ENCODE measurements at regions not wholly inside any gene's neighbourhood (a gene's known extent, or its start where the extent isn't known, plus 50 kb on each side); places are given as distances from the start of the nearest gene placed in this dataset.

DNA sequence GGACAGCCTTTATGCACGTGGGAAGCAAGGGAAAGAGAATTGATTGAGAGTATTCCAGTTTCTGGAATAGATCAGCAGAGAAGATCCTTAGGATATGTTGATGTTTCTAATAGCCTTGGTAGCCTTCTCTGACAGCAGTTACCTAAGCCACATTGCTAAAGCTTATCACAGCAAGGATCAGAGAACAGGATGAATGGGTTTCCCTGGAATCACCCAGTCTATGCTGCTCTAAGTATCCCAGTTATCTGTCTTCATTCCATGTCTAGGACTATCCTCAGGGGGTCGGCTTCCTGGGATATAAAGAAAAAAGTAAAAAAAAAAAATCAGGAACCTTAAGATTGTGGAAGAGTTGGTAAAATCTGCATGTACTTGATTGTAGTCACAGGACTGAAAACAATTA is 352.0 kb upstream of the AKR1E2 start:
- H3K4me3 ChIP-seq (ENCODE audit: low read depth, low read length): no peak overlapping the region
- TF ChIP-seq, protein P1, sequence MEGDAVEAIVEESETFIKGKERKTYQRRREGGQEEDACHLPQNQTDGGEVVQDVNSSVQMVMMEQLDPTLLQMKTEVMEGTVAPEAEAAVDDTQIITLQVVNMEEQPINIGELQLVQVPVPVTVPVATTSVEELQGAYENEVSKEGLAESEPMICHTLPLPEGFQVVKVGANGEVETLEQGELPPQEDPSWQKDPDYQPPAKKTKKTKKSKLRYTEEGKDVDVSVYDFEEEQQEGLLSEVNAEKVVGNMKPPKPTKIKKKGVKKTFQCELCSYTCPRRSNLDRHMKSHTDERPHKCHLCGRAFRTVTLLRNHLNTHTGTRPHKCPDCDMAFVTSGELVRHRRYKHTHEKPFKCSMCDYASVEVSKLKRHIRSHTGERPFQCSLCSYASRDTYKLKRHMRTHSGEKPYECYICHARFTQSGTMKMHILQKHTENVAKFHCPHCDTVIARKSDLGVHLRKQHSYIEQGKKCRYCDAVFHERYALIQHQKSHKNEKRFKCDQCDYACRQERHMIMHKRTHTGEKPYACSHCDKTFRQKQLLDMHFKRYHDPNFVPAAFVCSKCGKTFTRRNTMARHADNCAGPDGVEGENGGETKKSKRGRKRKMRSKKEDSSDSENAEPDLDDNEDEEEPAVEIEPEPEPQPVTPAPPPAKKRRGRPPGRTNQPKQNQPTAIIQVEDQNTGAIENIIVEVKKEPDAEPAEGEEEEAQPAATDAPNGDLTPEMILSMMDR (conservative IDR thresholded peaks at IDR 0.05; ENCODE audit: low read depth, low read length): no peak
- no peak for DNase-seq (ENCODE audit: low read depth)

DNA sequence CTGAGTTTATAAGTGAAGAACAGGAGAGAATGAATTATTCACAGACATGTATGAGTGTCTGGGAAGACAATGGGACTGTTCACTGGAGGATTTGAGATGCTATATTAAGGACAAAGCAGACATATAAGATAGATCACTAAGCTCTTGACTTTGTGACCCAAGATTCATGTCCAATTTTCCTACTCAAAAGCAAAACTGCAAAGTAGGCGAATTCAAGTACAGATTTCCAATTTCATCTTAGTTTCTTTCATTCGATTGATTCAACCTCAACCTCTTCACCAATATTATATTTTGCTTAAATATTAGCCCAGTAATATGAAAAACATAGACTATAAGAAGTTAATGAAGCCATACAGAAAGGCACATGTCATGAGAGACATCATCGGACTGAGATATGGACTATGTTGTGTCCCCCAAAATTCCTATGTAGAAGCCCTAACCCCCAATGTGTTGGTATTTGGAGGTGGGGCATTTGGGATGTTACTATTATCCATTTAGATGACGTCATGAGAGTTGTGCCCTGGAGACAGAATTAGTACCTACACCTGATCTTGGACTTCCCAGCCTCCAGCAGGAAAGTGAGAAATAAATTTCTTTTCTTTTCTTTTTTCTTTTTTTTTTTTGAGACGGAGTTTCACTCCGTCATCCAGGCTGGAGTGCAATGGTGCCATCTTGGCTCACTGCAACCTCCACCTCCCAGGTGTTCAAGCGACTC is 353.7 kb upstream of the AKR1E2 start:
- no peak for DNase-seq (ENCODE audit: low read depth)
- H3K4me3 ChIP-seq (ENCODE audit: low read depth, low read length): no peak overlapping the region
- TF ChIP-seq, protein P1 (conservative IDR thresholded peaks at IDR 0.05; ENCODE audit: low read depth, low read length): no peak

DNA sequence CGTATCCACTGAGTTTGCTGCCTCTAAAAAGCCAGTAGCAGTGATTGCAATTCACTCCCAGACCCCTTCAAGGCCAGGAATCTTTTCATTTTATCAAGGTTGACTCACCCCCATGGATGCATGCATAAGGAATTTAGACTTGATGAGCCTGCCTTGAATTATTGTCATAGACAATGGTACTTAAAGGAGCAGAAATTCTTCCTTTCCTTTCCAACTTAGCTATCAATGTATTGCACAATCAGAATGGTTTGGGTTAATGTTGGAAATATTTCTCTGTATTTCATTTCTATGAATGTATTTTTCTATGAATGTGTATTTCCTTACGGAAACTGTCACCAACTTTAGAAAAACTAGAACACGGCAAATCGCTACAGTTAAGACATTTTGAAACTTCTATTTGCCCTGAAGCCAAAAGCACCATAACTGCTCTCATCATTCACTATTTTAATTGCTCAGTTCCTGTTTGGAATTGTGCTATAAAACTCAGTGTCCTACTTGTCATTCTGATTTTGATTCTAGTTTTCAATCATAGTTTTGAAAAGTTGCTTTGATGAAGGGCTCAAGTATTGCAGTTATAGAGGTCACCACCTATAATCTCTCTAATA is 355.7 kb upstream of the AKR1E2 start:
- H3K4me3 ChIP-seq (ENCODE audit: low read depth, low read length): no peak overlapping the region
- TF ChIP-seq, protein P1 (conservative IDR thresholded peaks at IDR 0.05; ENCODE audit: low read depth, low read length): no peak
- peak; percentile 72 for DNase-seq (ENCODE audit: low read depth)

DNA sequence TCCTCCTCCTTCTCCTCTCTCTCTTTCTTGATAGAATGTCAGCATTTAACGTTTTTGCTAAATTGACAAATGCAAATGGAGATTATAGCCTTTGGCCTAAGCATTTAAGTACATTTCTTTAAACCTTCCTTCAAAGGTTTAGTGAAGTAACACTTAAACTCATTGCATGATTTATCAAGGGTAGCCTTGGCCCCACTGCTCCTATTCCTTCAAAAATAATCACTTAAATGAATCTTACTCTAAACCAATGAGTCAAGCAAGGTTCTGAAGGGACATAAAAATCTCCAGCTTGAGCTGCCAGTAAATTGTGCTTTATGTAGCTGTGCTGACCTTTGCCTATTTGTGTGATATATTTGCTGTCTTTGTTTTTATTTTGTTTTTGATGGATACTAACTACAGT is 358.5 kb upstream of the AKR1E2 start:
- no peak overlapping the region for H3K4me3 ChIP-seq (ENCODE audit: low read depth, low read length)
- TF ChIP-seq, protein P1 (conservative IDR thresholded peaks at IDR 0.05; ENCODE audit: low read depth, low read length): no peak
- no peak for DNase-seq (ENCODE audit: low read depth)

DNA sequence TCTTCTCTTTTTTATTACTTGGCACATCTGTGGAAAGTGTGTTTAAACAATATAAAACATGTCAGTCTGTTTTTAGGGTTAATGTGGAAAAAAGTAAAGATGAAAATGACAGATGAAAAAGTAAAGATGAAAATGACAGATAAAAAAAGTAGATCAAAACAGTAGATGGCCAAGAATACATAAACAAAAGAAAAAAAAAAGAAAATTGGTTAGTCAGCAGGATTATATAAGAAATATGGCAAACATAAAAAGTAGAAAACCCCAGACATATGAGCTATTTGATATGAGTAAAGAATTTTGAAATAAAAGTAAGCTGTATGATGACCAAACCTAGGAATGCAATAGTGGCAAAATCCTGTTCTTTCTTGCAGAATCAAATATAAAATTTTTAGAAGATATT is 365.7 kb upstream of the AKR1E2 start:
- TF ChIP-seq, protein P1 (conservative IDR thresholded peaks at IDR 0.05; ENCODE audit: low read depth, low read length): no peak
- no peak for DNase-seq (ENCODE audit: low read depth)
- H3K4me3 ChIP-seq (ENCODE audit: low read depth, low read length): no peak overlapping the region

DNA sequence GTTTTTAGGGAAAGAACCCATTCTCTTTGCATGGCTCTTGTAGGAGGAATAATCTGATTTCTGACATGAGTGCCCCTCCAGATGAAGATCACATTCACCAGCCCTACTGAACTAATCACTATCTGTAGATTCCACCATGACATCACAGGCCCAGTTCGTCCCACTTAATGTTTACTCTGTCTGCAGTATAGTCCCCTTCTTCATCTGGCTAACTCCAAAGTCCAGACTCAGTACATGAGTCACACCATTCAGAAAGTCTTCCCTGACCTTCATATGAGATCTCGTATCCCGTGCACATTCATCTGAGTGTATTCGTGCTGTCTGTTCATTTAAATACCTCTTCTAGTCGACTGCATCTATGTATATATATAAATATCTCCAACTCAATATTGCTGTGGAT is 366.5 kb upstream of the AKR1E2 start:
- TF ChIP-seq, protein P1 (conservative IDR thresholded peaks at IDR 0.05; ENCODE audit: low read depth, low read length): no peak
- no peak overlapping the region for H3K4me3 ChIP-seq (ENCODE audit: low read depth, low read length)
- peak; percentile 75 for DNase-seq (ENCODE audit: low read depth)

DNA sequence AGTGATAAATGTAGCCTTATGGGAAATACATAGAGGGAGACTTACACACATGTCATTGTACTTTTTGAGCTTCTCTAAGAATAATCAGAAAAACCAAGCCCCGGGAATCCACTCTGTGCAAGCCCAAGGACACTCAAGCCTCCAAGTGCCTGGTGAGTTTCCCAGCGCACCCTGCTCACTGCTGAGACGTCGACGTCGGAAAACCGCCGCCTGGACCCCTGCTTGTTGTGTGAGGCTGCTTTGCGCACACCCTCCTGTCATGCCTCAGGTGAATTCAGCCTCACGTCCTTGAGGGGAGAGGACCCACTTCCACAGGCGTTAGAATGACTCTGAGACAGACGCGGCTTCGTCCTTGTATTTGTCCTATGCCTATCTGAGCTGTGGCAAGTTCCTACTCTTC is 368.4 kb upstream of the AKR1E2 start:
- TF ChIP-seq, protein P1 (conservative IDR thresholded peaks at IDR 0.05; ENCODE audit: low read depth, low read length): no peak
- no peak overlapping the region for H3K4me3 ChIP-seq (ENCODE audit: low read depth, low read length)
- no peak for DNase-seq (ENCODE audit: low read depth)
